CD14-positive monocyte (primary cell): ENCODE measurements at regions not wholly inside any gene's neighbourhood (a gene's known extent, or its start where the extent isn't known, plus 50 kb on each side); places are given as distances from the start of the nearest gene placed in this dataset.

Experiments used
- DNase-seq, 3 donors: peaks; one replicate each; pipeline ENCODE4 v3.0.0-alpha.2; 2011 to 2022
- H2AFZ ChIP-seq: 2 replicates; pipeline ENCODE4 v1.6.0; 2012; ENCODE audit warnings: mild to moderate bottlenecking, low read depth, low read length, inconsistent platforms; ENCODE audit not compliant: insufficient read depth, poor library complexity, severe bottlenecking
- H3K27ac ChIP-seq, 2 donors: 1 replicate in 1 of 2; 2 replicates in 1 of 2; pipeline ENCODE4 v1.5.1; 2012 to 2013; ENCODE audit warnings: low read length in 2 of 2, control low read depth in 1 of 2, inconsistent platforms in 1 of 2, low read depth in 1 of 2, mild to moderate bottlenecking in 1 of 2
- H3K27me3 ChIP-seq, 2 donors: one replicate each; pipeline versions ENCODE4 v1.6.0 to v1.6.1; 2011 to 2013; ENCODE audit warnings: low read length in 2 of 2; ENCODE audit not compliant: control insufficient read depth in 2 of 2, insufficient read depth in 2 of 2
- H3K36me3 ChIP-seq, 2 donors: replicated peaks in 1 of 2; 1 replicate in 1 of 2; 2 replicates in 1 of 2; pipeline versions ENCODE4 v1.5.1 to v1.6.1; 2012 to 2013; ENCODE audit warnings: low read length in 2 of 2, control low read depth in 1 of 2, inconsistent platforms in 1 of 2, mild to moderate bottlenecking in 1 of 2; ENCODE audit not compliant: insufficient read depth in 2 of 2, control insufficient read depth in 1 of 2
- H3K4me1 ChIP-seq, 2 donors: 1 replicate in 1 of 2; 2 replicates in 1 of 2; pipeline versions ENCODE4 v1.5.1 to v1.6.1; 2012 to 2013; ENCODE audit warnings: low read length in 2 of 2, control low read depth in 1 of 2, inconsistent platforms in 1 of 2, mild to moderate bottlenecking in 1 of 2, moderate library complexity in 1 of 2; ENCODE audit not compliant: insufficient read depth in 2 of 2, control insufficient read depth in 1 of 2
- H3K4me2 ChIP-seq: replicated peaks from 2 replicates; pipeline ENCODE3; 2012; ENCODE audit warnings: low read length, moderate library complexity, mild to moderate bottlenecking; ENCODE audit not compliant: poor library complexity, severe bottlenecking; ENCODE audit errors: extremely low read depth
- H3K4me3 ChIP-seq, 3 experiments: fragments of 200-600 bp in 1 of 3; sonication (generic) in 1 of 3; replicated peaks in 1 of 3; 1 replicate in 2 of 3; 2 replicates in 1 of 3; pipeline ENCODE4 v1.5.1; 2011 to 2013; ENCODE audit warnings: low read length in 3 of 3, mild to moderate bottlenecking in 3 of 3, control low read depth in 2 of 3, low read depth in 2 of 3, inconsistent platforms in 1 of 3, moderate library complexity in 1 of 3
- H3K79me2 ChIP-seq: 2 replicates; pipeline ENCODE4 v1.6.0; 2012; ENCODE audit warnings: mild to moderate bottlenecking, control low read depth, inconsistent platforms, low read length, moderate library complexity; ENCODE audit not compliant: insufficient read depth
- H3K9ac ChIP-seq: 2 replicates; pipeline ENCODE4 v1.6.0; 2017; ENCODE audit warnings: low read length, mild to moderate bottlenecking; ENCODE audit not compliant: insufficient read depth, poor library complexity, severe bottlenecking
- H3K9me3 ChIP-seq, 2 donors: replicated peaks in 1 of 2; 1 replicate in 1 of 2; 2 replicates in 1 of 2; pipeline versions ENCODE4 v1.5.1 to v1.6.1; 2012 to 2013; ENCODE audit warnings: low read length in 2 of 2, control low read depth in 1 of 2; ENCODE audit not compliant: control insufficient read depth in 1 of 2, insufficient read depth in 1 of 2
- H4K20me1 ChIP-seq: 2 replicates; pipeline ENCODE4 v1.6.0; 2012; ENCODE audit warnings: mild to moderate bottlenecking, low read length, control low read depth, moderate library complexity; ENCODE audit not compliant: insufficient read depth
- H3K27ac Mint-ChIP-seq, 7 donors: one replicate each; pipeline ENCODE4 v1.8.0; 2020; ENCODE audit warnings: mild to moderate bottlenecking in 7 of 7, mixed read lengths in 7 of 7, moderate library complexity in 6 of 7, inconsistent platforms in 2 of 7
- H3K27me3 Mint-ChIP-seq, 3 donors: one replicate each; pipeline ENCODE4 v1.8.0; 2021 to 2022; ENCODE audit warnings: low read depth in 3 of 3, mild to moderate bottlenecking in 3 of 3, mixed read lengths in 3 of 3, moderate library complexity in 3 of 3, inconsistent platforms in 1 of 3
- H3K36me3 Mint-ChIP-seq, 2 donors: one replicate each; pipeline ENCODE4 v1.8.0; 2020; ENCODE audit warnings: mixed read lengths in 2 of 2, inconsistent platforms in 1 of 2, mild to moderate bottlenecking in 1 of 2
- H3K4me1 Mint-ChIP-seq: one replicate; pipeline ENCODE4 v1.8.0; 2020; ENCODE audit warnings: mild to moderate bottlenecking, mixed read lengths
- H3K4me3 Mint-ChIP-seq, 2 donors: one replicate each; pipeline ENCODE4 v1.8.0; 2020; ENCODE audit warnings: mild to moderate bottlenecking in 2 of 2, mixed read lengths in 2 of 2, moderate library complexity in 1 of 2
- H3K9me3 Mint-ChIP-seq, 7 donors: one replicate each; pipeline ENCODE4 v1.8.0; 2020 to 2022; ENCODE audit warnings: mixed read lengths in 7 of 7, mild to moderate bottlenecking in 6 of 7, moderate library complexity in 6 of 7, inconsistent platforms in 2 of 7
- CTCF ChIP-seq: fragments of 200-600 bp; IDR thresholded peaks from one replicate; pipeline ENCODE4 v1.8.0; 2022; ENCODE audit warnings: antibody characterized with exemption, mild to moderate bottlenecking
- WGBS: methylation state at CpG from one replicate; pipeline ENCODE4 v1.1.5; 2013; ENCODE audit warnings: missing lambda C conversion rate; ENCODE audit not compliant: insufficient coverage; 5-methylcytosine and 5-hydroxymethylcytosine counted together
- intact Hi-C, 2 donors: fragments of 100-400 bp; cut with micrococcal nuclease; formaldehyde crosslinking; loops; one replicate each; pipeline versions ENCODE4 v1.15.0 to v1.15.1; 2023

- no peak for DNase-seq
These were observed 352.4 kb upstream of the ZNF385D start for GRCh38 chr3:22103423-22103822.

GRCh38 chr3:22106213-22106896 lies 355.3 kb upstream of the ZNF385D start:
- TF ChIP-seq CTCF: no peak
- Histone ChIP-seq H2AFZ (no peak overlapping the region), H3K27me3 (no peaks in the 10 kb centered on the region), H3K9me3 (no peaks in the 10 kb centered on the region), H3K4me1 (peaks cover 6 to 10% of the 10 kb centered on the region in 2 donors), H3K9ac (no peak overlapping the region), H3K79me2 (no peaks in the 10 kb centered on the region), H3K36me3 (no peaks in the 10 kb centered on the region), H4K20me1 (no peaks in the 10 kb centered on the region), H3K27ac (no peak overlapping the region), H3K4me2 (no peak overlapping the region), H3K4me3 (no peak overlapping the region)
- H3K4me3 Mint-ChIP-seq: no peak overlapping the region
- intact Hi-C loops: no loop called here
- H3K27ac Mint-ChIP-seq: peak overlapping the region in 1 of 7 donors; percentile 30
- peaks cover 12% of the 10 kb centered on the region for H3K4me1 Mint-ChIP-seq
- no peak for DNase-seq
- peaks cover 0 to 4% (median 0%) of the 10 kb centered on the region in 7 donors for H3K9me3 Mint-ChIP-seq
- 92% methylated on average over 3 of the region's 5 CpGs for WGBS
- H3K27me3 Mint-ChIP-seq: peaks cover 0 to 2% (median 0%) of the 10 kb centered on the region in 3 donors
- H3K36me3 Mint-ChIP-seq: no peaks in the 10 kb centered on the region

More at GRCh38 chr3:22103423-22103822, 352.4 kb upstream of the ZNF385D start:
- no peak overlapping the region for H2AFZ ChIP-seq
- no peaks in the 10 kb centered on the region for H3K36me3 ChIP-seq
- no peaks in the 10 kb centered on the region for H3K79me2 ChIP-seq
- no peak for TF ChIP-seq CTCF
- no peaks in the 10 kb centered on the region for H3K27me3 ChIP-seq
- H3K4me3 ChIP-seq: no peak overlapping the region
- H3K9ac ChIP-seq: no peak overlapping the region
- H3K9me3 ChIP-seq: no peaks in the 10 kb centered on the region
- no peak overlapping the region for H3K27ac ChIP-seq
- peaks cover 0 to 4% (median 0%) of the 10 kb centered on the region in 3 donors for H3K27me3 Mint-ChIP-seq
- H3K27ac Mint-ChIP-seq: no peak overlapping the region
- H3K9me3 Mint-ChIP-seq: no peaks in the 10 kb centered on the region
- H4K20me1 ChIP-seq: no peaks in the 10 kb centered on the region
- H3K4me1 Mint-ChIP-seq: peaks cover 21% of the 10 kb centered on the region
- H3K4me3 Mint-ChIP-seq: no peak overlapping the region
- no peak overlapping the region for H3K4me2 ChIP-seq
- WGBS: no CpG with 5 or more reads among the region's 1 CpG
- intact Hi-C loops: no loop called here
- no peaks in the 10 kb centered on the region for H3K36me3 Mint-ChIP-seq
- H3K4me1 ChIP-seq: peaks cover 9 to 14% of the 10 kb centered on the region in 2 donors
